Left lung (tissue), 4 donors: ENCODE measurements at regions not wholly inside any gene's neighbourhood (a gene's known extent, or its start where the extent isn't known, plus 50 kb on each side); places are given as distances from the start of the nearest gene placed in this dataset.

ENCODE experiments used
- ATAC-seq: fragments of 200-7000 bp; cut with Tn5 transposase; one replicate; pipeline ENCODE4 v1.9.1; 2020; ENCODE audit warnings: moderate library complexity
- DNase-seq, 4 donors: peaks; one replicate each; pipeline ENCODE4 v3.0.0-alpha.2; 2013 to 2020
- H3K27ac ChIP-seq, 2 donors: fragments of 200-600 bp; sonication (generic) in 1 of 2; one replicate each; pipeline versions ENCODE4 v1.5.0 to v1.8.0; 2020 to 2021
- H3K27me3 ChIP-seq, 2 donors: fragments of 200-600 bp; sonication (generic) in 1 of 2; one replicate each; pipeline versions ENCODE4 v1.5.0 to v1.8.0; 2020 to 2021
- H3K36me3 ChIP-seq, 2 donors: fragments of 200-600 bp; sonication (generic) in 1 of 2; one replicate each; pipeline versions ENCODE4 v1.5.0 to v1.8.0; 2020 to 2021
- H3K4me1 ChIP-seq, 2 donors: fragments of 200-600 bp; one replicate each; pipeline ENCODE4 v1.8.0; 2021
- H3K4me3 ChIP-seq, 2 donors: fragments of 200-600 bp; sonication (generic) in 1 of 2; one replicate each; pipeline versions ENCODE4 v1.5.0 to v1.8.0; 2020 to 2021; ENCODE audit warnings: mild to moderate bottlenecking in 1 of 2
- H3K9me3 ChIP-seq, 2 donors: fragments of 200-600 bp; sonication (generic) in 1 of 2; one replicate each; pipeline versions ENCODE4 v1.5.0 to v1.8.0; 2020 to 2021
- intact Hi-C, 2 donors: fragments of 100-400 bp; cut with DNase I; formaldehyde crosslinking; loops; one replicate each; pipeline versions ENCODE4 v1.11.2 to v1.14.2; 2022
- TF ChIP-seq, protein P1 (sequence below), 2 donors: fragments of 200-600 bp; sonication (generic) in 1 of 2; IDR thresholded peaks; one replicate each; pipeline versions ENCODE4 v1.5.0 to v1.8.0; 2021; ENCODE audit warnings: antibody characterized with exemption in 2 of 2
- donor health status: DM: no; HTN: yes; CAD: no.
- donor health status: DM: no; HTN: no; CAD: no.

DNA sequence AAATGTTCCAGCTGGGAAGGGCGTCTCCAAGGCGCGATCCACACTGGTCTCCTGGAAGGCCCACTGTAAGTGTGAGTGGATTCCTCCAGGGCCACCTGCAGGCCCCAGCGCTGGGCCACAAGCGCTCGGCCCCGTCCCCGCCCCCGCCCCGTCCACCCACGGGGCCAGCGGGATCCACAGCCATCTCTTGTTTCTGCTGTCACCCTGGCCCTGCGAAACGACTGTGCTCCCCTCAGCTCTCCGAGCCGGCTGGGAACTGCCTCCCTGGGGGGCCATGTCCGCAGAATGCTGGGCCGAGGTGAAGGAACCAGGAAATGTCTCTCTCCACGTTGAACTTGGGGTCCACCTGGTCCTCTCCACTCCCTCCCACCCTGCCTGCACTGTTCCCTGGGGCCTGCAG, 1955.2 kb downstream of the TP53TG3F start:
- no peaks in the 10 kb centered on the region for H3K27me3 ChIP-seq
- H3K27ac ChIP-seq = no peak overlapping the region
- H3K9me3 ChIP-seq = peaks cover 0 to 9% of the 10 kb centered on the region in 2 donors
- intact Hi-C loops = no loop called here
- no peak overlapping the region for H3K4me3 ChIP-seq
- no peaks in the 10 kb centered on the region for H3K4me1 ChIP-seq
- ATAC-seq = no peak
- no peak for DNase-seq
- H3K36me3 ChIP-seq = no peaks in the 10 kb centered on the region
- TF ChIP-seq, protein P1, sequence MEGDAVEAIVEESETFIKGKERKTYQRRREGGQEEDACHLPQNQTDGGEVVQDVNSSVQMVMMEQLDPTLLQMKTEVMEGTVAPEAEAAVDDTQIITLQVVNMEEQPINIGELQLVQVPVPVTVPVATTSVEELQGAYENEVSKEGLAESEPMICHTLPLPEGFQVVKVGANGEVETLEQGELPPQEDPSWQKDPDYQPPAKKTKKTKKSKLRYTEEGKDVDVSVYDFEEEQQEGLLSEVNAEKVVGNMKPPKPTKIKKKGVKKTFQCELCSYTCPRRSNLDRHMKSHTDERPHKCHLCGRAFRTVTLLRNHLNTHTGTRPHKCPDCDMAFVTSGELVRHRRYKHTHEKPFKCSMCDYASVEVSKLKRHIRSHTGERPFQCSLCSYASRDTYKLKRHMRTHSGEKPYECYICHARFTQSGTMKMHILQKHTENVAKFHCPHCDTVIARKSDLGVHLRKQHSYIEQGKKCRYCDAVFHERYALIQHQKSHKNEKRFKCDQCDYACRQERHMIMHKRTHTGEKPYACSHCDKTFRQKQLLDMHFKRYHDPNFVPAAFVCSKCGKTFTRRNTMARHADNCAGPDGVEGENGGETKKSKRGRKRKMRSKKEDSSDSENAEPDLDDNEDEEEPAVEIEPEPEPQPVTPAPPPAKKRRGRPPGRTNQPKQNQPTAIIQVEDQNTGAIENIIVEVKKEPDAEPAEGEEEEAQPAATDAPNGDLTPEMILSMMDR (IDR thresholded peaks at IDR 0.05) = no peak

GRCh38 chr16:35425270-35425669, 1965.9 kb downstream of the TP53TG3F start:
- DNase-seq = peak in 1 of 4 donors; percentile 70
- ATAC-seq = no peak
- Histone ChIP-seq H3K9me3 (peaks cover 0 to 5% of the 10 kb centered on the region in 2 donors), H3K27ac (no peak overlapping the region), H3K4me1 (no peaks in the 10 kb centered on the region), H3K27me3 (no peaks in the 10 kb centered on the region), H3K36me3 (no peaks in the 10 kb centered on the region), H3K4me3 (no peak overlapping the region)
- TF ChIP-seq, protein P1 (IDR thresholded peaks at IDR 0.05) = no peak
- intact Hi-C loops = no loop called here

DNA sequence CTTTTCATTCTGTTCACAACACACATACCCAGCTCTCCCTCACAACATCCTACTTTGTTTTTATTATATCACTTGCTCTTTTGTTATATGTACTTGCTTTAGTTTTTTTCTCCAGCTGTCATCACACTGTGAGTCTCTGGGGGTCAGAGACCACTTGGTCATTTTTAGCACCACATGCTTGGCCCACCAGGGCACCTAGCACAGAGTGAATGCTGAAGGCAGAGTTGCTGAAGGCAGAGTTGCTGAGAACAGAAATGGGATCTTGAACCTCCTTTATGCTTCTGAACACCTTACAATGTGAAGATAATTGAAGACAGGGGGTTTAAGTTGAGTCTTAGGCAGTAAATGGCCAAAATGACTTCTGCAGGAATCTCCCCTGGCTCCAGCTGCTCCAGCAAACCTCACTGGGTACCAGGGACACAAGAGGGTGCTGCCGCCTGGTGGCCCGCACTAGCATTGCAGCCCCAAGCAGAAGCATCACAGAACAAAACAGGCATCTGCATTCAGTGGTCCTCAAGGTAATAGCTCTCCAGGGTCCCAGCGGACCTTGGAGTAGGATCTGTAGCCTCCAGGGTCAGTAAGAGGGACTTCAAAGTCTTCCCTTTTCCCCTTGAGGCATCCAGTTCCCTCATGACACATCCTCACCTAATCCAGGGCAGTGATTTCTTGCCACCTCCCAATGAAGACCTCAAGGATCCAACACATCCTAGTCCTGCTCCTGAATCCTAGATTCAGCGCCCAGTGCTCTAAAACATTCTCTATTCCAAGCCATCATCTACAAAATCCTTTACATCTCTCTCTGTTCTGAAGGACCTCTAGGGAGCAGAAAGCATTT, 1972.6 kb downstream of the TP53TG3F start:
- Histone ChIP-seq H3K27ac (no peak overlapping the region), H3K9me3 (no peaks in the 10 kb centered on the region), H3K36me3 (no peaks in the 10 kb centered on the region), H3K27me3 (no peaks in the 10 kb centered on the region), H3K4me1 (no peaks in the 10 kb centered on the region), H3K4me3 (no peak overlapping the region)
- TF ChIP-seq, protein P1 (IDR thresholded peaks at IDR 0.05) = peak; percentile 49 to 56
- DNase-seq = peak in 1 of 4 donors; percentile 55
- no peak for ATAC-seq
- intact Hi-C loops = no loop called here

DNA sequence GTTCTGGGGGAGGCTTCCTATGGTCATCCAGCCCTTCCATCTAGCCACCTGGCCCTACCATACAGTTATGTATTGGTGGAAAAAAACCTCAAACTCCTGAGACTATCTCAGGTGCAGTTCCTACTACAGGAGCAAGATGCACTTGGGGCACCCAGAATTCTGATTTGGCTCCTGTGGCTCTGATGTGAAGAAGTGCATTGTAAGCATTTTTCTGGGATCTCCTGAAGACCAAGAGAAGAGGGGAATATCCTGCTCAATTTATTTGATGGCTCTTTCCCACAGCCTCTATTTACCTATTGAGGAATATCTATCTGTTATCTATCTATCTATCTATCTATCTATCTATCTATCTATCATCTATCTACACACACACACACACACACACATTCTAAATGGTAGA, 1981.5 kb downstream of the TP53TG3F start:
- no peaks in the 10 kb centered on the region for H3K4me1 ChIP-seq

DNA sequence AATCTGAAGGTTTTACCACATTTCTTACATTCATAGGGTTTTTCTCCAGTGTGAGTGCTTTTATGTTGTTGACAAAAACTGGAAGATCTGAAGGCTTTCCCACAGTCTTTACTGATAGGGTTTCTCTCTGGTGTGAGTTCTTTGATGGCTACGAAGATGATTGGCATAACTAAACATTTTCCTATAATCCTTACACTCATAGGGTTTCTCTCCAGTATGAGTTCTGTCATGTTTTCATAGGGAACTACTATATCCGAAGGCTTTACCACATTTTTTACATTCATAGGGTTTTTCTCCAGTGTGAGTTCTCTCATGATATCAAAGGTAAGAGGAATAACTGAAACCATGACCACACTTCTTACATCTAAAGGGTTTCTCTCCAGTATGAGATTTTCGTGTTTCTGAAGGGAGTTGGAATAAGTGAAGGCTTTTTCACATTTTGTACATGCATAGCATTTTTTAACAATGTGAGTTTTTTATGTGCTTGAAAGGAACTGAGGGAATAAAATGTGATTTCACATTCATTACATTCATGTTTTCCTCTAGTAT, 1987.7 kb downstream of the TP53TG3F start:
- DNase-seq = no peak
- intact Hi-C loops = no loop called here
- no peak overlapping the region for H3K4me3 ChIP-seq
- H3K4me1 ChIP-seq = no peaks in the 10 kb centered on the region
- ATAC-seq = no peak
- H3K36me3 ChIP-seq = no peaks in the 10 kb centered on the region
- no peak overlapping the region for H3K27ac ChIP-seq
- no peaks in the 10 kb centered on the region for H3K27me3 ChIP-seq
- TF ChIP-seq, protein P1 (IDR thresholded peaks at IDR 0.05) = no peak
- peaks cover 0 to 95% of the 10 kb centered on the region in 2 donors for H3K9me3 ChIP-seq

More for the DNA sequence above, 1981.5 kb downstream of the TP53TG3F start:
- Histone ChIP-seq H3K9me3 (peaks cover 0 to 51% of the 10 kb centered on the region in 2 donors), H3K27me3 (no peaks in the 10 kb centered on the region), H3K4me3 (no peak overlapping the region), H3K36me3 (no peaks in the 10 kb centered on the region), H3K27ac (no peak overlapping the region)
- DNase-seq (no peak), ATAC-seq (no peak)
- TF ChIP-seq, protein P1 (IDR thresholded peaks at IDR 0.05) = no peak
- intact Hi-C loops = no loop called here
